OCI-LY7 (cell line): ENCODE measurements at regions not wholly inside any gene's neighbourhood (a gene's known extent, or its start where the extent isn't known, plus 50 kb on each side); places are given as distances from the start of the nearest gene placed in this dataset.

Source experiments
- EZH2phosphoT487 ChIP-seq: fragments of 200-600 bp; sonication (generic); IDR thresholded peaks from 2 replicates; pipeline ENCODE4 v1.6.1; 2018; ENCODE audit warnings: low read depth, borderline replicate concordance, mild to moderate bottlenecking, mixed run types, antibody characterized with exemption, low read length, moderate library complexity, mixed read lengths
- TF ChIP-seq, protein P1 (sequence below): fragments of 200-600 bp; sonication (generic); conservative IDR thresholded peaks from 2 replicates; pipeline ENCODE4 v1.5.1; 2014; ENCODE audit warnings: mild to moderate bottlenecking, antibody characterized with exemption, low read length, moderate library complexity, mixed read lengths

DNA sequence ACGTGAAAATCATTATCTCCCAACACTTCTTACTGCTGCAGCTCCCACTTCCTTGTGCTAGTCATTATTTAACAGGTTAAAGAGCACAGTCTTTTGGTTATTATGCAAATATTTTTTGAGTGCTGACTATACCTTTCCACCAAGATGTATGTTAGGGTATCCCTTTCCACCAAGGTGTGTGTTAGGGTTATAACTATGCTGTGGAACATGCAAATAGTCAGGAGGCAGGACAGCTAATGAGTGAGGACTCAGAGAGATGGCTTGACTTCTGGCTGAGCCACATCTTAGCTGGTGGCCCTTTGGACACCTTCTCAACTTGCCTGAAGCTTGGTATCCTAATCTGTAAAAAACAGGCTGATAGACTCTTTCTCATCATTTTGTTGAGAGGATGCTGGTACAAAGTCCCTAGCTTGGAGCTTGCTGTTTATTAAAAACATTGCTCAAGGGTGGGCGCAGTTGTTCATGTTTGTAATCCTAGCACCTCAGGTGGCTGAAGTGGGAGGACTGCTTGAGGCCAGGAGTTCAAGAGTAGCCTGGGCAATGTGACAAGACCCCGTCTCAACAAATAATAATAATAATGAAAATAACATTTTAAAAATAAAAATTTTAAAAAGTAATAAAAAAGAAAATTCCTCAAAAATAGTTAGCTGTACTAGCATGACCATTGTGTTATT, 160.5 kb upstream of the ADAMTS9 start:
- TF ChIP-seq, protein P1, sequence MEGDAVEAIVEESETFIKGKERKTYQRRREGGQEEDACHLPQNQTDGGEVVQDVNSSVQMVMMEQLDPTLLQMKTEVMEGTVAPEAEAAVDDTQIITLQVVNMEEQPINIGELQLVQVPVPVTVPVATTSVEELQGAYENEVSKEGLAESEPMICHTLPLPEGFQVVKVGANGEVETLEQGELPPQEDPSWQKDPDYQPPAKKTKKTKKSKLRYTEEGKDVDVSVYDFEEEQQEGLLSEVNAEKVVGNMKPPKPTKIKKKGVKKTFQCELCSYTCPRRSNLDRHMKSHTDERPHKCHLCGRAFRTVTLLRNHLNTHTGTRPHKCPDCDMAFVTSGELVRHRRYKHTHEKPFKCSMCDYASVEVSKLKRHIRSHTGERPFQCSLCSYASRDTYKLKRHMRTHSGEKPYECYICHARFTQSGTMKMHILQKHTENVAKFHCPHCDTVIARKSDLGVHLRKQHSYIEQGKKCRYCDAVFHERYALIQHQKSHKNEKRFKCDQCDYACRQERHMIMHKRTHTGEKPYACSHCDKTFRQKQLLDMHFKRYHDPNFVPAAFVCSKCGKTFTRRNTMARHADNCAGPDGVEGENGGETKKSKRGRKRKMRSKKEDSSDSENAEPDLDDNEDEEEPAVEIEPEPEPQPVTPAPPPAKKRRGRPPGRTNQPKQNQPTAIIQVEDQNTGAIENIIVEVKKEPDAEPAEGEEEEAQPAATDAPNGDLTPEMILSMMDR = no peak
- no peak for TF ChIP-seq EZH2phosphoT487
